Esophagus muscularis mucosa (tissue), 3 donors: ENCODE measurements at regions not wholly inside any gene's neighbourhood (a gene's known extent, or its start where the extent isn't known, plus 50 kb on each side); places are given as distances from the start of the nearest gene placed in this dataset.

ENCODE experiments used
- EP300 ChIP-seq: sonication (generic); formaldehyde crosslinking; IDR thresholded peaks from one replicate; pipeline ENCODE4 v1.6.1; 2017; ENCODE audit warnings: antibody characterized with exemption
- TF ChIP-seq, protein P1 (sequence below), 3 experiments: fragments of 200-600 bp in 2 of 3; fragments of 450-650 bp in 1 of 3; sonication (generic) in 2 of 3; IDR thresholded peaks; one replicate each; pipeline ENCODE4 v1.5.1; 2017 to 2019; ENCODE audit warnings: antibody characterized with exemption in 3 of 3, mild to moderate bottlenecking in 2 of 3, moderate library complexity in 1 of 3

GRCh38 chr7:35909870-35910357, 109.1 kb downstream of the SEPTIN7 start:
- TF ChIP-seq, protein P1, sequence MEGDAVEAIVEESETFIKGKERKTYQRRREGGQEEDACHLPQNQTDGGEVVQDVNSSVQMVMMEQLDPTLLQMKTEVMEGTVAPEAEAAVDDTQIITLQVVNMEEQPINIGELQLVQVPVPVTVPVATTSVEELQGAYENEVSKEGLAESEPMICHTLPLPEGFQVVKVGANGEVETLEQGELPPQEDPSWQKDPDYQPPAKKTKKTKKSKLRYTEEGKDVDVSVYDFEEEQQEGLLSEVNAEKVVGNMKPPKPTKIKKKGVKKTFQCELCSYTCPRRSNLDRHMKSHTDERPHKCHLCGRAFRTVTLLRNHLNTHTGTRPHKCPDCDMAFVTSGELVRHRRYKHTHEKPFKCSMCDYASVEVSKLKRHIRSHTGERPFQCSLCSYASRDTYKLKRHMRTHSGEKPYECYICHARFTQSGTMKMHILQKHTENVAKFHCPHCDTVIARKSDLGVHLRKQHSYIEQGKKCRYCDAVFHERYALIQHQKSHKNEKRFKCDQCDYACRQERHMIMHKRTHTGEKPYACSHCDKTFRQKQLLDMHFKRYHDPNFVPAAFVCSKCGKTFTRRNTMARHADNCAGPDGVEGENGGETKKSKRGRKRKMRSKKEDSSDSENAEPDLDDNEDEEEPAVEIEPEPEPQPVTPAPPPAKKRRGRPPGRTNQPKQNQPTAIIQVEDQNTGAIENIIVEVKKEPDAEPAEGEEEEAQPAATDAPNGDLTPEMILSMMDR (IDR thresholded peaks at IDR 0.05), result no peak
- no peak for TF ChIP-seq EP300
